HUES64 (cell line): ENCODE measurements at regions not wholly inside any gene's neighbourhood (a gene's known extent, or its start where the extent isn't known, plus 50 kb on each side); places are given as distances from the start of the nearest gene placed in this dataset.

Source experiments
- H3K27ac ChIP-seq: 2 replicates; pipeline ENCODE4 v1.7.0; 2013; ENCODE audit warnings: low read depth, low read length, inconsistent platforms
- H3K27me3 ChIP-seq: 2 replicates; pipeline ENCODE4 v1.6.1; 2013; ENCODE audit warnings: mild to moderate bottlenecking, low read length; ENCODE audit not compliant: insufficient read depth
- H3K36me3 ChIP-seq: 2 replicates; pipeline ENCODE4 v1.6.1; 2013; ENCODE audit warnings: mild to moderate bottlenecking, low read length; ENCODE audit not compliant: insufficient read depth
- H3K4me1 ChIP-seq: 2 replicates; pipeline ENCODE4 v1.6.1; 2013; ENCODE audit warnings: mild to moderate bottlenecking, low read length, moderate library complexity; ENCODE audit not compliant: insufficient read depth
- H3K4me3 ChIP-seq: 2 replicates; pipeline ENCODE4 v1.5.1; 2013; ENCODE audit warnings: mild to moderate bottlenecking, low read length, moderate library complexity
- H3K9ac ChIP-seq: 2 replicates; pipeline ENCODE4 v1.6.1; 2013; ENCODE audit warnings: mild to moderate bottlenecking, low read depth, low read length
- H3K9me3 ChIP-seq: 2 replicates; pipeline ENCODE4 v1.6.1; 2013; ENCODE audit warnings: low read depth, low read length; ENCODE audit not compliant: insufficient read depth
- WGBS: fragments of 150-250, 120-280 bp; methylation state at CpG from one replicate; pipeline ENCODE4 v1.1.7; 2013; ENCODE audit warnings: missing lambda C conversion rate; 5-methylcytosine and 5-hydroxymethylcytosine counted together

- Histone ChIP-seq H3K27me3 (no peaks in the 10 kb centered on the region), H3K9ac (no peak overlapping the region), H3K9me3 (no peaks in the 10 kb centered on the region), H3K27ac (no peak overlapping the region), H3K4me3 (no peak overlapping the region), H3K36me3 (no peaks in the 10 kb centered on the region), H3K4me1 (peaks cover 17% of the 10 kb centered on the region)
- 58% methylated on average over 3 of the region's 3 CpGs for WGBS
Measured at GRCh38 chr3:24845524-24846155, 351.0 kb upstream of the THRB start.

GRCh38 chr3:24846286-24846860 lies 351.7 kb upstream of the THRB start:
- H3K27me3 ChIP-seq, result no peaks in the 10 kb centered on the region
- no peak overlapping the region for H3K4me3 ChIP-seq
- H3K4me1 ChIP-seq, result peaks cover 18% of the 10 kb centered on the region
- no peak overlapping the region for H3K9ac ChIP-seq
- no peaks in the 10 kb centered on the region for H3K36me3 ChIP-seq
- no peaks in the 10 kb centered on the region for H3K9me3 ChIP-seq
- no peak overlapping the region for H3K27ac ChIP-seq
- 93% methylated on average over 1 of the region's 1 CpG for WGBS

DNA sequence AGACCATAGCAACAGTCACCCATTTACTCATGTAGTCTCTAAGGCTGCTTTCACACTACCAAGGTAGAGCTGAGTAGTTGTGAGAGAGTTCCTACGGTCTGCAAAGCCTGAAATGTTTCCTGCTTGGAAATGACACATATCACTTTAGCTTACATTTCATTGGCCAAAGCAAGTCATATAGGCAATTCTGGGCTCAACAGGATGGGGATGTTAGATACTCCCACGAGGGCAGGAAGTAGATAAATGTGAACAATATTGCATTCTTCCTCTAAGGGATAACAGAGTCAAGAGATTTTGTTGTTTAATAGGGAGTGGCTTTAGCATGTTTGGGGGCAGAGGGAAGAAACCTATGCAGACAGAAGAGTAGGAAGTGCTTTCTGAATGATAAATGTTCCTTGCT lies 355.6 kb upstream of the THRB start:
- H3K9me3 ChIP-seq, result no peaks in the 10 kb centered on the region
- H3K36me3 ChIP-seq, result no peaks in the 10 kb centered on the region
- no peaks in the 10 kb centered on the region for H3K27me3 ChIP-seq
- H3K9ac ChIP-seq, result no peak overlapping the region
- no peak overlapping the region for H3K4me3 ChIP-seq
- peaks cover 16% of the 10 kb centered on the region for H3K4me1 ChIP-seq
- H3K27ac ChIP-seq, result no peak overlapping the region
- WGBS, result 95% methylated on average over 2 of the region's 2 CpGs

DNA sequence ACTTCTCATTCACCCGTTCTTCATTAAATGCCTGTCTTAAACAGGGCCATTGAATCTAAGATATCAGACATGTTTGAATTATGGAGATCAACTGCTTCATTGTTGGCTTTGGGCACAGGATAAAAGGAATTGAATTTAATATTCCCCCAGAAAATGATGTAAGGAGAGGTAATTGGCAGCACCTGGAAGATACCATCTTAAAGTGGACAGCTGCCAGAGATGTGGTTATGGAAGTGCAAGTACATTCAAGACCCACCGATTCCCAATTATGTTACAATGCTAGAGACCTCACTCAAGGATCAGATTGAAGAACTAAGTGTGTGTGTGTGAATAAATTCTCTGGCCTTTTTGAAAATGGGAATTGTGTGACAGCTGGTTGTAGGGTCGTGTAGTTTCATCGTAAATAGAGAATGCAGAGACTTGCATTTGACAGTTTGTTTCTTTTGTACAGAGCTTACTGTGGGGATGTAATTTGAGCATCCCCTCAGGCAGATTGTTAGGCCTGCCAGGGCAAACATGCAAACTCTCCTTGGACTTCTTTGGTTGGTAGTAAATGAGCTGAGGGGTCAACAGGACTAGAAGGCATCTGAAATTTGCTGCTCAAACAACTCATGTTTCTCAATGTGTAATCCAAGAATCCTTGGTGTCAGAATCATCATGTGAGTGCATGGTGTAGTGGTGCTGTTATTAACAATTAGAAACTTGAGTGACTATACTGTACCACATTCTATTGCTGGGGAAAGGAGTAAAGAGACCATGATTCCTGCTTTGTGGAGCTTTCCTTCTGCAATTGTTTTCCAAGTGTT lies 359.2 kb upstream of the THRB start:
- no peaks in the 10 kb centered on the region for H3K36me3 ChIP-seq
- peaks cover 18% of the 10 kb centered on the region for H3K4me1 ChIP-seq
- no peak overlapping the region for H3K4me3 ChIP-seq
- no peak overlapping the region for H3K27ac ChIP-seq
- H3K9me3 ChIP-seq, result no peaks in the 10 kb centered on the region
- no peaks in the 10 kb centered on the region for H3K27me3 ChIP-seq
- WGBS, result 85% methylated on average over 4 of the region's 4 CpGs
- H3K9ac ChIP-seq, result no peak overlapping the region

- Histone ChIP-seq H3K4me1 (peaks cover 18% of the 10 kb centered on the region), H3K36me3 (no peaks in the 10 kb centered on the region), H3K27ac (no peak overlapping the region), H3K4me3 (no peak overlapping the region), H3K27me3 (no peaks in the 10 kb centered on the region), H3K9me3 (no peaks in the 10 kb centered on the region), H3K9ac (no peak overlapping the region)
- WGBS, result 97% methylated on average over 4 of the region's 4 CpGs
Measured at GRCh38 chr3:24854748-24855147, 360.1 kb upstream of the THRB start.

- H3K9me3 ChIP-seq, result no peaks in the 10 kb centered on the region
- 100% methylated on average over 1 of the region's 1 CpG for WGBS
- no peaks in the 10 kb centered on the region for H3K36me3 ChIP-seq
- no peaks in the 10 kb centered on the region for H3K27me3 ChIP-seq
- H3K4me1 ChIP-seq, result peaks cover 13% of the 10 kb centered on the region; the same call in 1 of the 2 replicates
- H3K4me3 ChIP-seq, result no peak overlapping the region
- H3K9ac ChIP-seq, result no peak overlapping the region
- H3K27ac ChIP-seq, result no peak overlapping the region
Measured at GRCh38 chr3:24857945-24858344, 363.3 kb upstream of the THRB start.

DNA sequence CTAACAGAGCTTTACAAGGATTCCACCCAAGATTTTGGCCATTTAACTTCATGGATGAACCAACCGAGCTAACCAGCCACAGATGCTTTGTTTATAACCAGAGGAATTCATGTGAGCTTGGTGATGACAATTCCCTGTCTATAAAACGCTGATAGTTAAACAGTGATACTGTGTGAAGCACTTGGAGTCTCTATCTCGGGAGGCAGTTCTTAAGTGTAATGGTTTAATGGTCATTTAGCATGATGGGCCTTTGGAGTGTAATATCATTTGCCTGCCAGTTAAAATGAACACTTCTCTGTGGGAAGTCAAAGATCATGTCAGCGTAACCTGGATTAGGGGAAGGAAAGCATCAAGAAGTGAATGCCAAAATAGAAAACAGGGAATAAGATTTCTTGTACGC lies 368.6 kb upstream of the THRB start:
- no peaks in the 10 kb centered on the region for H3K36me3 ChIP-seq
- 96% methylated on average over 5 of the region's 5 CpGs for WGBS

DNA sequence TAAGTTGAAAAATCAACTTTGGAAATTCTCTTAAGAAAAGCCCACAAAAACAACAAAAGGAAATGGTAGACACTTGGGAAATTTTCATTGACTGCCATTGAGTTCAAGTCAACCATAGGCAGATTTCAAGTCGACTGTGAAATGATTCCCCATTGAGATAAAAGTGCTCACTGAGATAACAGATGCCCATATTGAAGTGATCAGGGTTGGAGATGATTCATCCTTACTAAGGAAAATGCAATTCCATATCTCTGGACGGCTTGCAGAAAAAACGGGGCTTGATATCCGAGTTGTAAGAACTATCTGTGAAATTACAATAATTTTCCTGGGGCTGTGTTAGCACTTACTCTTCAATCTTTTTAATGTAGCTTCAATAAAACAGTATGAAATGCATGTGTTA lies 373.1 kb upstream of the THRB start:
- H3K9ac ChIP-seq, result no peak overlapping the region
- no peaks in the 10 kb centered on the region for H3K27me3 ChIP-seq
- H3K9me3 ChIP-seq, result no peaks in the 10 kb centered on the region
- H3K36me3 ChIP-seq, result no peaks in the 10 kb centered on the region
- no peak overlapping the region for H3K4me3 ChIP-seq
- H3K4me1 ChIP-seq, result no peaks in the 10 kb centered on the region
- H3K27ac ChIP-seq, result no peak overlapping the region
- 96% methylated on average over 4 of the region's 4 CpGs for WGBS

More for the DNA sequence above, 368.6 kb upstream of the THRB start:
- no peaks in the 10 kb centered on the region for H3K9me3 ChIP-seq
- no peak overlapping the region for H3K27ac ChIP-seq
- no peak overlapping the region for H3K4me3 ChIP-seq
- H3K27me3 ChIP-seq, result no peaks in the 10 kb centered on the region
- no peaks in the 10 kb centered on the region for H3K4me1 ChIP-seq
- H3K9ac ChIP-seq, result no peak overlapping the region

GRCh38 chr3:24881239-24881638 lies 386.6 kb upstream of the THRB start:
- Histone ChIP-seq H3K27me3 (no peaks in the 10 kb centered on the region), H3K4me1 (no peaks in the 10 kb centered on the region), H3K9me3 (no peaks in the 10 kb centered on the region), H3K4me3 (no peak overlapping the region), H3K9ac (no peak overlapping the region), H3K36me3 (no peaks in the 10 kb centered on the region), H3K27ac (no peak overlapping the region)
- WGBS, result 94% methylated on average over 1 of the region's 2 CpGs

DNA sequence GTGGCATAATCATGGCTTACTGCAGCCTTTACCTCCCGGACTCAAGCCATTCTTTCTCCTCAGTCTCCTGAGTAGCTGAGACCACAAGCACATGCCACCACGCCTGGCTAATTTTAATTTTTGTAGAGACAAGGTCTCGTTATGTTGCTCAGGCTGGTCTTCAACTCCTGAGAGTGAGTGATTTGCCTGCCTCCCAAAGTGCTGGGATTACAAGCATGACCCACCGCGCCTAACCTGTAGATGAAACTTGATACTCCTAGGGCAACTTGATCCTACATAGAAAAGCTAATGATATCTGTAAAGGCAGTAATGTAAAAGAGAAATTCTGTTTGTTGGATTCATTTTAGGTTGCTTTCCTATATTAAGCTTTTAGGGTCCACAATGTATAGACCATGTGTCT lies 391.9 kb upstream of the THRB start:
- Histone ChIP-seq H3K9ac (no peak overlapping the region), H3K4me1 (no peaks in the 10 kb centered on the region), H3K27ac (no peak overlapping the region), H3K36me3 (no peaks in the 10 kb centered on the region), H3K9me3 (no peaks in the 10 kb centered on the region), H3K4me3 (no peak overlapping the region), H3K27me3 (no peaks in the 10 kb centered on the region)
- WGBS, result 95% methylated on average over 5 of the region's 5 CpGs

- WGBS, result 100% methylated on average over 1 of the region's 1 CpG
- no peaks in the 10 kb centered on the region for H3K36me3 ChIP-seq
- H3K9ac ChIP-seq, result no peak overlapping the region
- no peaks in the 10 kb centered on the region for H3K9me3 ChIP-seq
- no peak overlapping the region for H3K27ac ChIP-seq
- H3K4me3 ChIP-seq, result no peak overlapping the region
- no peaks in the 10 kb centered on the region for H3K27me3 ChIP-seq
- no peaks in the 10 kb centered on the region for H3K4me1 ChIP-seq
Measured at GRCh38 chr3:24890012-24890411, 395.4 kb upstream of the THRB start.
